Esophagus squamous epithelium (tissue), 5 donors: ENCODE measurements at regions not wholly inside any gene's neighbourhood (a gene's known extent, or its start where the extent isn't known, plus 50 kb on each side); places are given as distances from the start of the nearest gene placed in this dataset.

Experiments
- DNase-seq: peaks from one replicate; lab custom pipeline; 2025; lab: John Stamatoyannopoulos, UW
- H3K27ac ChIP-seq, 4 donors: fragments of 200-600 bp; sonication (generic); one replicate each; pipeline ENCODE4 v1.5.1; 2016 to 2019; ENCODE audit warnings: mild to moderate bottlenecking in 1 of 4
- H3K27me3 ChIP-seq, 4 donors: fragments of 200-600 bp; sonication (generic); 1 replicate in 3 of 4; 2 replicates in 1 of 4; pipeline versions ENCODE4 v1.5.1 to v1.6.0; 2017 to 2021; ENCODE audit warnings: antibody characterized with exemption in 1 of 4
- H3K36me3 ChIP-seq, 3 donors: fragments of 200-600 bp; sonication (generic); one replicate each; pipeline ENCODE4 v1.5.1; 2016 to 2019
- H3K4me1 ChIP-seq, 3 donors: fragments of 200-600 bp; sonication (generic); one replicate each; pipeline ENCODE4 v1.5.1; 2017 to 2019
- H3K4me3 ChIP-seq, 4 donors: fragments of 200-600 bp; sonication (generic); 1 replicate in 3 of 4; 2 replicates in 1 of 4; pipeline ENCODE4 v1.5.1; 2016 to 2019; ENCODE audit warnings: mild to moderate bottlenecking in 2 of 4, moderate library complexity in 1 of 4
- H3K9me3 ChIP-seq, 3 donors: fragments of 200-600 bp; sonication (generic); one replicate each; pipeline ENCODE4 v1.5.1; 2016 to 2019
- POLR2A ChIP-seq, 4 donors: fragments of 450-650 bp; IDR thresholded peaks; one replicate each; pipeline ENCODE4 v1.6.1; 2017; ENCODE audit warnings: antibody characterized with exemption in 4 of 4, mild to moderate bottlenecking in 4 of 4, moderate library complexity in 3 of 4
- WGBS, 2 donors: methylation state at CpG; one replicate each; pipeline ENCODE4 v1.1.5; 2018; 5-methylcytosine and 5-hydroxymethylcytosine counted together
- intact Hi-C: fragments of 100-400 bp; cut with DNase I; formaldehyde crosslinking; loops from one replicate; pipeline ENCODE4 v1.15.0; 2022
- TF ChIP-seq, protein P1 (sequence below), 6 experiments: fragments of 450-650 bp in 4 of 6; fragments of 200-600 bp in 2 of 6; sonication (generic) in 2 of 6; IDR thresholded peaks; one replicate each; pipeline ENCODE4 v1.5.1; 2016 to 2019; ENCODE audit warnings: antibody characterized with exemption in 6 of 6, mild to moderate bottlenecking in 4 of 6, moderate library complexity in 4 of 6
- donor health status: DM: yes; HTN: yes; CAD: no.

DNA sequence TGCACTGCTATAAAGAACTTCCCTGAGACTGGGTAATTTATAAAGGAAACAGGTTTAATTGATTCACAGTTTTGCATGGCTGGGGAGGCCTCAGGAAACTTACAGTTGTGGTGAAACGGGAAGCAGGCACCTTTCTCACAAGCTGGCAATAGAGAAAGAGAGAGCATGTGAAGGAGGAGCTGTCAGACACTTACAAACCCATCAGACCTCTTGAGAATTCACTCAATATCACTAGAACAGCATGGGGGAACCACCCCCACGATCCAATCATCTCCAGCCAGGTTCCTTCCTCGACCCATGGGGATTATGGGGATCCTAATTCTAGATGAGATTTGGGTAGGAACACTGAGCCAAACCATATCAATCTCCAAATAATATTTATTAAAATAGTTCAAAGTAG is 729.2 kb upstream of the DDX18 start:
- Histone ChIP-seq H3K4me1 (no peaks in the 10 kb centered on the region), H3K36me3 (no peaks in the 10 kb centered on the region), H3K27me3 (no peaks in the 10 kb centered on the region), H3K27ac (no peak overlapping the region), H3K9me3 (no peaks in the 10 kb centered on the region), H3K4me3 (no peak overlapping the region)
- intact Hi-C loops, result no loop called here
- TF ChIP-seq, protein P1, sequence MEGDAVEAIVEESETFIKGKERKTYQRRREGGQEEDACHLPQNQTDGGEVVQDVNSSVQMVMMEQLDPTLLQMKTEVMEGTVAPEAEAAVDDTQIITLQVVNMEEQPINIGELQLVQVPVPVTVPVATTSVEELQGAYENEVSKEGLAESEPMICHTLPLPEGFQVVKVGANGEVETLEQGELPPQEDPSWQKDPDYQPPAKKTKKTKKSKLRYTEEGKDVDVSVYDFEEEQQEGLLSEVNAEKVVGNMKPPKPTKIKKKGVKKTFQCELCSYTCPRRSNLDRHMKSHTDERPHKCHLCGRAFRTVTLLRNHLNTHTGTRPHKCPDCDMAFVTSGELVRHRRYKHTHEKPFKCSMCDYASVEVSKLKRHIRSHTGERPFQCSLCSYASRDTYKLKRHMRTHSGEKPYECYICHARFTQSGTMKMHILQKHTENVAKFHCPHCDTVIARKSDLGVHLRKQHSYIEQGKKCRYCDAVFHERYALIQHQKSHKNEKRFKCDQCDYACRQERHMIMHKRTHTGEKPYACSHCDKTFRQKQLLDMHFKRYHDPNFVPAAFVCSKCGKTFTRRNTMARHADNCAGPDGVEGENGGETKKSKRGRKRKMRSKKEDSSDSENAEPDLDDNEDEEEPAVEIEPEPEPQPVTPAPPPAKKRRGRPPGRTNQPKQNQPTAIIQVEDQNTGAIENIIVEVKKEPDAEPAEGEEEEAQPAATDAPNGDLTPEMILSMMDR (IDR thresholded peaks at IDR 0.05), result no peak
- TF ChIP-seq POLR2A (IDR thresholded peaks at IDR 0.05), result no peak
- 22 to 43% methylated on average over 3 of the region's 3 CpGs for WGBS, 2 donors
- no peak for DNase-seq

DNA sequence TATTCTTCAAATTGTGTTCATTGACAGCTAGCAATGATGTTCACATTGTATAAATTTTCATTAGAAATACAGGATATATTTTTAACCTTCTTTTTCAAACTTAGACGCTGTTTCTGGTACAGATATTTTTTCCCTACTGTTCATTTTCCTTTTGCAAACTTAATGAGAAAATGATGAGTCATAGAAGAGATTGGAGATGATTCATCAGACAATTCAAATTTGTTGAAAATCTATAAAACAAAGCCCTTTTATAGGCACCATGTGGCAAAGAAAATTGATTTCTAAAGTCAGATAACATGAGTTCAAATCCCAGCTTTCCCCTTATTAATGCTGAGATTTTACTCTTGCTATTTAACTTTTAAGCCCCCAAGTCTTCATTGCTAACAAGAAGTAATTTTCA is 728.8 kb upstream of the DDX18 start:
- 64 to 68% methylated on average over 1 of the region's 1 CpG for WGBS, 2 donors
- Histone ChIP-seq H3K9me3 (no peaks in the 10 kb centered on the region), H3K36me3 (no peaks in the 10 kb centered on the region), H3K27ac (no peak overlapping the region), H3K4me3 (no peak overlapping the region), H3K4me1 (no peaks in the 10 kb centered on the region), H3K27me3 (no peaks in the 10 kb centered on the region)
- TF ChIP-seq POLR2A (IDR thresholded peaks at IDR 0.05), result no peak
- TF ChIP-seq, protein P1 (IDR thresholded peaks at IDR 0.05), result no peak
- no peak for DNase-seq
- intact Hi-C loops, result no loop called here

DNA sequence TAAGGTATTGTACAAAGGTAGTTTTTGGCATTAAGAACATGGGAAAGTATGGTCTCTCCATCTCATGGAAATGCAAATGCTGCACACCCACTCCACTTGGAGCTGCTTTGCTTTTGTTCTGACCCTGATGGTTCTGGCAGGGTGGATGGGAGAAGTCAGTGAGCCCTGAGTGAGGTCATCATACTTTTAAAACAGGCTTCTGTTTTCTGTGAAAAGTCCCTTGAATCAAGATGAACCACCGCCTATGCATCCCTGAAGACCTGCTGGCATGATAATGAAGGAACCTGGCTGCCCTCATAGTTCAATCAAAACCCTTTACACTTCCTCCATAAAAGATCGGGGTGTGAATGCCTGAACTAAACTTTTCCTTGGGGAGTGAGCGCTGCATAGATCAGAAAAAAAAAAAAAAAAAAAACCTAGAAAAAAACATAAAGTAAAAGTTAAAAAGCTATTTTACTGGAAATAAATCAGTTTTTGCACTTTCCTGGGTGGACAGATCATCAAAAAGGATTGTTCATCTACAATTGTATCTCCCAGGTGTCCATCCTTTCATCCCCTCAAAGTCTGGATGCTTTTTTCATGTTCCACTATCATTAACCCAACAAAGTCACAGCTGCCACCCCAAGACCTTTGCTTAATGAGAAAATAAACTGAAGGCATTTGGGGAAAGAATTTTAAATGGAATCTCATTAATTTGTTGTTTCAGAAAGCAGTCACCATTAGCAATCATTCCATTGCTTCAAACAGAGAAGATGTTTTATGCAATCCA is 728.1 kb upstream of the DDX18 start:
- 73 to 84% methylated on average over 3 of the region's 3 CpGs for WGBS, 2 donors
- TF ChIP-seq, protein P1 (IDR thresholded peaks at IDR 0.05), result no peak
- H3K36me3 ChIP-seq, result no peaks in the 10 kb centered on the region

DNA sequence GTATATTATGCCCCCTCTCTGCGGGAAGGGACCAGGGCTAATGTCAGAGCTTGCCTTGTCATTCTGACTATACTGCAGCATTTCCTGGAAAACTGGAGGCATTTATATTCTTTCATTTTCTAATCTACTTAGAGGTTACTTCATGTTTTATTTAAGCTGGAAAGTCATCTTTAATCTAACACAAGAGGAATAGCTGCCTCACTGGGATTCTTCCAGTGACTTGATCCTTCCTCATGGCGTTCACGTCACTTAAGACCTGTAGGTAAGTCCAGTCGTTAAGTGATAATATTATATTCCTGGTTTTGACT is 727.6 kb upstream of the DDX18 start:
- no peak for DNase-seq
- Histone ChIP-seq H3K4me3 (no peak overlapping the region), H3K4me1 (no peaks in the 10 kb centered on the region), H3K9me3 (no peaks in the 10 kb centered on the region), H3K27me3 (no peaks in the 10 kb centered on the region), H3K27ac (no peak overlapping the region), H3K36me3 (no peaks in the 10 kb centered on the region)
- no peak for TF ChIP-seq POLR2A (IDR thresholded peaks at IDR 0.05)
- TF ChIP-seq, protein P1 (IDR thresholded peaks at IDR 0.05), result no peak
- intact Hi-C loops, result no loop called here
- WGBS, 2 donors, result 82 to 86% methylated on average over 4 of the region's 4 CpGs

More for the DNA sequence above, 728.1 kb upstream of the DDX18 start:
- Histone ChIP-seq H3K4me1 (no peaks in the 10 kb centered on the region), H3K27me3 (no peaks in the 10 kb centered on the region), H3K4me3 (no peak overlapping the region), H3K9me3 (no peaks in the 10 kb centered on the region), H3K27ac (no peak overlapping the region)
- DNase-seq, result no peak
- intact Hi-C loops, result no loop called here

DNA sequence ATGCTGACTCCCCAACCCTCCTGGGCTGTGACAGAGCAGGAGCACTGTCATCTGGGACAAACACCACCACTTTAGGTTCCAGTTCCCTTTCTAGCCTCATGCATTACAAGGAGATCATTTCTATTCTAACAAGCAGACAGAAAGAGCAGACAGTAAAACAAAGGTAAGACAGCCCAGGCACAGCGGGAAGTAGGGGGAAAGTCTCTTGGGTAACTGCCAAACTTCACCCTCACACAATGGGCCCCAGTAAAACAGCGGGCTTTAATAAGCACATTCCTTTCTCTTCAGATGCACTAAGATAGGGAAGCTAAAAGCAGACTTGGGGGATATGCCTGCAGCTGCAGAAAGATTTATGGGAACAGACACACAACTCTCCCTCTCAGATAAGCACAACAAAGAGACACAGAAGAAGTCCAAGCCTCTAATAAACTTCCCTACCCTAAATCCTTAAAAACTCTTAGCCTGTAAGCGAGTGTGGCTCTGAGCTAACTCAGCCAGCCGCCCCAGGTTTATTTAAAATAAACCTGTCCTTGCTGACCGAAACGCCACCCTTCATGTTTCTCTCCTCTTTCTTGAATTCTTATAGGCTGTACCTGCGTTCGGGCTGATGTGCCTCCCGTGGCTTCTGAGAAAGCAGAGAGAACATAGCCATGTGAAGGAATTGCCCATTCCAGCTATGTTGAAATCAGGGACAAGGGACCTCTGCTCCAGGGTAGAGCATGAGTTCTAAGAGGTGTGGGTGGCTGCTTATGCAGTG is 726.8 kb upstream of the DDX18 start:
- TF ChIP-seq POLR2A (IDR thresholded peaks at IDR 0.05), result no peak
- TF ChIP-seq, protein P1 (IDR thresholded peaks at IDR 0.05), result no peak
- Histone ChIP-seq H3K36me3 (no peaks in the 10 kb centered on the region), H3K9me3 (no peaks in the 10 kb centered on the region), H3K27me3 (no peaks in the 10 kb centered on the region), H3K4me3 (no peak overlapping the region), H3K4me1 (no peaks in the 10 kb centered on the region), H3K27ac (no peak overlapping the region)
- DNase-seq, result no peak
- 11 to 15% methylated on average over 9 of the region's 9 CpGs for WGBS, 2 donors
- intact Hi-C loops, result no loop called here
